ENCODE measurements at regions not wholly inside any gene's neighbourhood (a gene's known extent, or its start where the extent isn't known, plus 50 kb on each side); places are given as distances from the start of the nearest gene placed in this dataset.
"Not testable (repeated sequence)": the region's sequence is repeated elsewhere in the genome, so short reads cannot be mapped to it uniquely, and the experiment has no call there.

DNA sequence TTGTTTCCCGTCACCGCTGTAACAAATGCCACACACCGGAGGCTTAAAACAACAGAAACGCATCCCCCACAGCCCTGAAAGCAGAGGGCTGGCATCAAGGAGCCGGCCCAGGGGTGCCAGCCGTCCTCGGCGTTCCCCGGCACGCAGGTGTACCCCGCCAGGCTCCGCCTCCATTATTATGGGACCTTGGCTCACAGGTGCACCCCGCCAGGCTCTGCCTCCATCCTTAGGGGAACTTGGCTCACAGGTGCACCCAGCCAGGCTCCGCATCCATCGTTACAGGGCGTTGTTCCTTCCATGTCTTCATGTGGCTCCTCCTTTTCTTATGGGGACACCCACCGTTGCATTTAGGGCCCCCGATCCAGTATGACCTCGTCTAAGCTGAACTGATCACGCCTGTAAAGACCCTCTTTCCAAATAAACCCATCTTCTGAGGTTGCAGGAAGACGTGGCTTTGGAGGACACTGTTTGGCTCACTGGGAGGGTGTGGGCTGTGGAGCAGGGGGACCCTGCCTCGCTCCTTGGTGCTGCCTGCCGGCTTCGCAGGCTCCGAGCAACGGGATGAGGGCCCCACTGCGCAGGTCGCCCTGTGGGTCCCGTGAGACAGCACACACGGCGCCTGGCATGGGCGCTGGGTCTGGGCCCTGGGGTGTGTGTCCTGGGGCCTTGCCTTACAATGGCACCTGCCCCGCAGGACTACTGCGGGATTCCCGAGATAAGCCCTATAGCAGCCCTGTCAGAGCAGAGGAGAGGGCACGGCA is 154.9 kb upstream of the ZNF469 start:
- DNase-seq, ATAC-seq: not testable (repeated sequence)

GRCh38 chr16:88228751-88229150 is 154.0 kb upstream of the ZNF469 start:
- not testable (repeated sequence) for ATAC-seq, DNase-seq

GRCh38 chr16:88229710-88230109 is 153.0 kb upstream of the ZNF469 start:
- DNase-seq, ATAC-seq: not testable (repeated sequence)

DNA sequence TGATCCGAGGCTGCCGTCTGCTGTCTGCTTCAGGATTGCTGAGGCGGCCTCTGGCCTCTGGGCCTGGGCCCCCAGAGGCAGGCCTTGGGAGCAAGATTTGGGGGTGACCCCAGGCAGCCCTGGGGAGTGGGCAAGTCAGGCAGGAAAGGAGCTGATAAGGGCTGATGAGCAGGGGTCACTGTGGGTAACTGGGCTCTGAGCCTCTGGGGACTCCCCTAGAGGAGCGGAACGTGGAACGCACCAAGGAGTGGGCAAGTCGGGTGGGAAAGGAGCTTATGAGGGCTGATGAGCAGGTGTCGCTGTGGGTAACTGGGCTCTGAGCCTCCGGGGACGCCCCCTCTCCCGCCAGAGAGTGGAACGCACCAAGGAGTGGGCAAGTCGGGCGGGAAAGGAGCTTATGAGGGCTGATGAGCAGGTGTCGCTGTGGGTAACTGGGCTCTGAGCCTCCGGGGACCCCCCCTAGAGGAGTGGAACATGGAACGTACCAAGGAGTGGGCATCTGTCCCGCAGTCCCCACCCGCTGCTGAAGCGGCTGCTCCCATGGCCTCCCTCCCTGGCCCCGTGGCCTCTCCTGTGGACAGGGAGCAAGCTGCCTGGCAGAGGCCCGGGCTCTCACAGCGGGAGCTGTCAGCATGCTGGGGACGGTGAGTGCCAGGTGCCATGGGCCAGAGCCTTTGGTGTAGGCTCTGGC is 152.3 kb upstream of the ZNF469 start:
- not testable (repeated sequence) for DNase-seq, ATAC-seq

- ATAC-seq, DNase-seq: not testable (repeated sequence)
Observed at GRCh38 chr16:88230967-88231615, 151.7 kb upstream of the ZNF469 start.

GRCh38 chr16:88231839-88232238 is 150.9 kb upstream of the ZNF469 start:
- ATAC-seq, DNase-seq: not testable (repeated sequence)

DNA sequence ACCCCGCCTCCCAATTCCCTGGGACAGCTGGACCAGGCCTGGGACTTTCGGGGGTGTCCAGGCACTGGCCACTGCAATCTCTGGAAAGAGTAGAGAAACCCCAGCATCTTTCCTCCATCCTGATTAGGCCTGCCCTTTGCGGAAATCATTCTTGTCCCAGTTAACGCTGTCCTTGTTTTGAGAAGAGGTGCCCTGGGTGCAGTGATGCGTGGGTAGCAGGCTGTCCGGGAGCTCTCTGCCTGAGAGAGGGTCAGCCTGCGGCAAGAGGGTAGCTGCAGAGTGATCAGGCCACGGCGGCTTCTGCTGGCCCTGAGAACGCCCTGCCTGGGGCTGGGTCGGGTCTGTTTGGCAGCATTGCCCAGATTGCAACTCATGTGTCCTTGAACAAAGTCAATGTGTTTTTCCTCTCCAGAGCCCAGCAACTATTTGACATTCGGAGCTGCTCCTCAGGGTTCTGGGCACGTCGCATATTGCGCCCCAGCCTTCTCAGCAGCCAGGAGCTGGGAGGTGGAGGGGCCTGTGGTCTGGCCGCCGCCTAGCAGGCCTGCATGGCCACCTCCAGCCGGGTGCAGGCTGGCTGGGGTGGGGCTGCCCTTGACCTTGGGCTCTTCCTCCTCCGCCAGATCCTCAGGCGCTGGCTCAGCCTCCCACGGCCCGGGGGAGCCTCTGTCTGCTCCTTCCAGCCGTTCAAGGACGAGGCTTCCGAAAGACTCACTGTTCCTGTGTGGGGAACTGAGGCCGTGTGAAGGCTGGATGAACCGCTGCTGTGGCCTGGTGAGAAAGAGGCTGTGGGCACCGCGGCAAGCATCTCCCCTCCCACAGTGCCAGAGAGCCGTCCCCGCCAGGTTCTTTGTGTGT is 150.1 kb upstream of the ZNF469 start:
- DNase-seq, ATAC-seq: not testable (repeated sequence)

DNA sequence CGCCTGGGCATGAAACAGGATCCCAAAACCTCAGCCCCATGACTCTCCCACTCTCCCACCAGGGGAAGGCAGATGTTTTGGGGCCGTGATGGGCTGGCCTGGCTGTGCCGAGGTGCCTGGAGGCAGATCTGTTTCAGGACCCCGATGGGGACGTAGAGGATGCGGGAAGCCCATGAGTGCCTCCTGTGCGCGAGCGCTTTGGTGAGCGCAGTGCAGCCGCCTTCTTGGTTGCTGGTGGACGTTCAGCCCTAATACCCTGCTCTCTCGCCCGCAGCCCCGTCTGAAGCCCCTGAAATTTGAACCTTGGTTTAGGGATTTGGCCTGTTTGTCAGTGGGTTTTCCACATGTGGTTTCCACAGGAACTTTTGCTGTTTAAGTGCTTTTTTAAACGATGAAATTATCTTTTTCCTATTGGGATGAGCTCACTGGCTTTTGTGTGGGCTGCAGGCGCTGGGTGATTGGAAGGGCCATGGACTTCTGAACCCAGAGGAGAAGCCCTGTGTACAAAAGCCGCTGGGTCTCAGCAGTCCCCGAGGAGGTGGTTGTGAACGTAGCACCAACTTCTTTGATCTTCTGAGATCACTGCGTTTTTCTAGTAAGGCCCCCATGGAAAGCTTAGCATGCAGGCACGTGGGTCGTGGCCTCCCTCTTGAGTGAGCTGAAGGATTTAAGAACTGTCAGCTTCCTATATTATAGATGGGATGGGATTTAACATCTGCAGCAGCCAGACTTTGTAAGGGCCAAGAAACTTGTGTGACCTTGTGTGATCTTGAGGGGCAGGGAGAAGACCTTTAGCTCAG is 148.9 kb upstream of the ZNF469 start:
- ATAC-seq, DNase-seq: not testable (repeated sequence)

DNA sequence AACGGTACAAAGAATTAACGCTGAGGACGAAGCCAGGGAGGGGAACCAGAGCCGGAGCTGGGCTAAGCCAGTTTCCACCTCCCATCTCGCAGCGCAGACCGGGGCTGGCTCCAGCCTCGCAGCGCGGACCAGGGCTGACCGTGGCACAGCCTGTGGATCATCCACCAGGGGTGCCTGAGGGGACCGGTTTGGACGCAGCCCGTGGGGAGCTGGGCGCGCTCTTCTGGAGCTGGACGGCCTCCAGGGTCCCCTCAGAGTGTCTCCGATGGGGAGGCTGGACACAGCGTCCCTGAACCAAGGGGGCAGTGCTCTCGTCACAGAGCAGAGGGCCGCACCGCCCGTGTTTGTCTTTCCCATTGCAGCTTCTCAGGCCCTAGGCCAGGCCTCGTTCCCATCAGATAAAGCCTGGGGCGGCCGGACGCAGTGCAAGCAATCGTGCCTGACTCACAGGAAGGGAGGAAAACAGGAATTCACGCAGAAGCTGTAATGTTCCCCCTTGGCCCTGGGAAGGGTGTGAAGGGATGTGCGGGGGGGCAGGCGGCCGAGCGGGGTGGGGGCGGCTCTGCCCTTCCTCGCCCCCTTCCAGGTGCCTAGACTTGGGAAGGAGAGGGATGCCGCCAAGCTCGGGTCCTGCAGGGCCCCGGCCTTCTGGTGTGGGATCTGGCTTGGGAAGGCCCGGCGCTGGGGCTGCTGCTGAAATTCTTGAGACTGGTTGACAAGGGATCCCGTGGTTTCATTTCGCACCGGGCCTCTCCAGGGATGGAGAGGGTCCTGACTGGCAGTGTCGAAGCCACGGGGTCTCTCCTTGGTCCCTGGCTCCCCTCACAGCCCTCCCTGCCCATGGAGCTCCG is 148.1 kb upstream of the ZNF469 start:
- not testable (repeated sequence) for ATAC-seq

DNA sequence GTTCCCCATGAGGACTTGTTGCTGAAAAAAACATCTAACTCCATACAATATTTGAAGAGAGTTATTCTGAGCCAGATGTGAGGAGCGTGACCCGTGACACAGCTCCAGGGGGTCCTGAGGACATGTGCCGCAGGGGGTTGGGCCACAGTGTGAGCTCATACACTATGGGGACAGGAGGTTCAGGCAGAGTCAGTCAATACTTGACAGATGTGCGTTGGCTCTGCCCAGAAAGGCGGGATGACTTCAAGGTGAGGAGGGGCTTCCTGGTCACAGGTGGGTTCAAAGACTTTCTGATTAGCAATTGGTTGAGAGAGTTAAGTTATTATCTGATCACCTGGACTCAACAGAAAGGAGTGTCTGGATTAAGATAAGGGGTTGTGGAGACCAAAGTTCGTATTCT is 147.1 kb upstream of the ZNF469 start:
- ATAC-seq, DNase-seq: not testable (repeated sequence)

More for the DNA sequence above, 148.1 kb upstream of the ZNF469 start:
- DNase-seq: not testable (repeated sequence)

- not testable (repeated sequence) for DNase-seq, ATAC-seq
Observed at GRCh38 chr16:88236229-88236628, 146.5 kb upstream of the ZNF469 start.

GRCh38 chr16:88237314-88237713 is 145.4 kb upstream of the ZNF469 start:
- not testable (repeated sequence) for ATAC-seq, DNase-seq

DNA sequence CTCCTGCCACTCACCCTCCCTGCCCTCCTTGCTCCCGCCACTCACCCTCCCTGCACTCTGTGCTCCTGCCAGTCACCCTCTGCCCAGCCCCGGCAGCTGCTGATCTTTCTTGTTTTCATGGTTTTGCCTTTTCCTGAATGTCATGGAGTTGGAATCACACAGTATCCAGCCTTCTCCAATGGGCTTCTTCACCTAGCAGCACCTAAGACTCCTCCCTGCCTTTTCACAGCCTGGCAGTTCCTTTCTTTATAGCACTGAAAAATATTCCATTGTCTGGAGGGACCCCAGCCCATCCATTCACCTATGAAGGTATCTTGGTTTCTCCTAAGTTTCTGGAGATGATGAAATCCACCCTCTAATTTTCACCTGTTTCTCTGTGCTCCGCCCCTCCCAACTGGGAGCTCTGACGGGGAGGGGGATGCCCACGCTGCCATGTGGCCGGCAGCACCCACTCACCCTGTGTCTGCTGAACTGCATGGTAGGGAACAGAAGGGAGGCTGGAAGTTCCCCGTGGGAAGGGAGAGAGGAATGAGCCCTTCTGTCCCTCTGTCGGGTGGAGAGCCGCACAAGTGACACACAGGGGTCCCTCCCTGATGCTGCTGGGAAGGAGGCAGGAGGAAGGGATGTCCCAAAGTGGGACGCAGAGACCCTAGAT is 144.9 kb upstream of the ZNF469 start:
- not testable (repeated sequence) for ATAC-seq, DNase-seq

GRCh38 chr16:88238732-88239274 is 144.0 kb upstream of the ZNF469 start:
- peak; percentile 54 for DNase-seq
- ATAC-seq: peak; percentile 84

DNA sequence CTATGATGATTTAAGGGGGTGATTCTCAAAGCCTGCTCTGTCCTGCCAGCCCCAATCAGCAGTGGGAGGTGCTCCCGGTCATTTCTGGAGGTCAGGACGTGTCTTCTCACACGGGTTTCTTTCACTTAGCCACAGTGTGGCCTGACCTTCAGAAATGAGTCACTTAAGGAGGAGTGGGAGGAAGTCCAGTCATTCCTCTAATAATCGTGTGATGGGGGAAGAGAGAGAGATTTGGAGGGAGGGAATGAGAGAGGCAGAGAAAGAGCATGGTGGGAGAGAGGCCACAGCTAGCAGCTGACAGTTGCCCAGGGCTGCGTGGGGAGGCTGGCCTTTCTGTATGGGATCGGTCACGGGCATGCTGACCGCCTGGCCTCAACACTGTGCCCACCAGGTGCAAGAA is 142.6 kb upstream of the ZNF469 start:
- not testable (repeated sequence) for ATAC-seq, DNase-seq

DNA sequence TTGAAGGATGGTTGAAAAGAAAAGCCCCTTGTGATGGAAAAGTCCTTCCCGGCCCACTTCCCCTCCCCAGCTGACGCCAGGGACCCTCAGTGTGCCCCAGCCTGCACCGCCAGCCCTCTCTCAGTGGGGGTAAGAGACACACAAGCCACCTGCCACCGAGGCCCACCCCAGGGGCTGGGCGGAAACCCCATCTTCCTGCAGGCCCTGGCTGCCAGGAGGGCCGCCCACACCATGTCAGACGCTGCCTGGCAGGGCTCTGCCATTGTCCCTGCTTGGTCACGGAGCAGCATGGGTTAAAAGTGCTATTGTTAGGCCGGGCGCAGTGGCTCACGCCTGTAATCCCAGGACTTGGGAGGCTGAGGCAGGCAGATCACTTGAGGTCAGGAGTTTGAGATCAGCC is 142.0 kb upstream of the ZNF469 start:
- DNase-seq, ATAC-seq: not testable (repeated sequence)

DNA sequence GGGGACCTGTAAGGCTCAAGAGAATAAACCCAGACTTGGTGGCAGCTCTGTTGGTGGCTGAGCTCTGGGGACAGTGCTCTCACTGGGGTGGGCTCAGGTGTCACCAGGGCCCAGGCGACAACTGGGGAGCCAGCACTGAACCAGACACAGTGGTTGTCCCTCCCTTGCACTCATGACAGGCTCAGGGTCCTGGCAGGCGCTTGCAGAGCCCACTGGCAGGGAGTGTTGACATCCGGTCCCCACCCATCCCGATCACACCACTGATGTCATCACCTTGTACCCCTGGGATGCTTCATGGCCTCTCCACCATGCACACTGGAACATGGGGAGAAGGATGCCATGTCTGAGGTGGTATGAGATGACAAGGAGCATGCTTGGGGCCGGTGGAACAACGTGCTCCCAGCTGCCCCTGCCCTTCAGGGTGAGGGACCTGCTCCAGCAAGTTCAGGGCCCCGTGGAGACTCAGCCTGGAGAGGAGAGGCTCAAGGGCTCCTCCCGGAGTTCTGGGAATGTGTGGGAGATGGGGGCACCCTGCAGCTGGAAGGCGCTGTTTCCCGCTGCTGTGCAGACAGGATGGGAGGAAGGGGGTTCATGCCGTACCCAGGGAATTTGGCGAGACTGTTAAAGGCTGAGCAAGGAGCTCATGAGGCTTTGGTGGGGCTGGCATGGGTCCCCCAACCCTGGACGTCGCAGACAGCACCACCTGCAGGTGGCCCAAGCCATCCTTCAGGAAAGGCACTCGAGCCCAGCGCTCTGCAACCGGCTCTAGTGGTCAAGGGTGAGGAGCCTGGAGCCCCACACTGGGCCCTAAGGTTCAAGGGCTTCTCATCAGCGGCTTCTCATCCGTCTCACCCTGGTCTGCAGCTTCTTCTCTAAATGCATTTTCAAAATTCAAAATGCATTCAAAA is 141.1 kb upstream of the ZNF469 start:
- not testable (repeated sequence) for DNase-seq, ATAC-seq

All from stimulated activated naive CD8-positive, alpha-beta T cell treated with anti-CD3 and anti-CD28 coated beads, Interleukin-15, Interleukin-2, amounts not matched to agents 100 U/mL and 50 U/mL, for 24 hours (primary cell).